GM21529 (cell line): ENCODE measurements at regions not wholly inside any gene's neighbourhood (a gene's known extent, or its start where the extent isn't known, plus 50 kb on each side); places are given as distances from the start of the nearest gene placed in this dataset.
A peak's percentile ranks its signal among the peaks of the same experiment; 100 is the strongest.

Experiments used
- ATAC-seq: cut with Tn5 transposase; IDR thresholded peaks from one replicate; pipeline ENCODE4 v1.9.1; 2021; ENCODE audit not compliant: unreplicated experiment

DNA sequence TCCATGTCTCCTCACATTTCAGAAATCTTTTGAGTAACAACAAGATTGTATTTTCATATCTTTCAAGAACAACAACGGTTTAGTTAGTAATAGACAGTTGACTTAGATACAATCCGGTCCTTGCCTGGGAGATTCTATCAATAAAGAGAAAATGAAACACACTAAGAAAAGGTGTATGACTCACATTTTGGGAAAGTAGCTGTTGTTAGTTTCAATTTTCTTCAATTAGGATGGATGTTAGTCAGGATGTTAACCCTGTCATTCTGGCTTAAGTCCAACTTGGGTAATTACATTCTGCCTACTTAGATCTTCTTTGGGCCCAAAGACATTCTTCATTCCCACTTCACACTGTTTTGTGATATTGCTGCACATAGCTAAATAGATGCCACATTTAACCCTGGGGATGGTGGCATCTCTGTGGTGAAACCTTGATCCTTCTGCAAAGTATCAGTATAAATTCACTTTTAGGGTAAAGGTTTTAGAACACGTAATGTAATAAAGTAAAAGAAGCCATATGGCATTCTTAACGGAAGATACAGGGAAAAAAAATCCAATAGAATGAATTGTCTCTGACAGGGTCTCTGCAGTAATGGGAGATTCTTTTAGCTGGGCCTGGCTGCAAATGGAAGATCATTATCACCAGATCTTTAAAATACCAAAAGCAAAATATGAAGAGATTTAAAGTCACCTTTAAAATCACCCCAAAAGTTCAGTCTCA, 365.5 kb downstream of the FIGN start:
- ATAC-seq: no peak

GRCh38 chr2:163369111-163369510, 366.7 kb downstream of the FIGN start:
- ATAC-seq: no peak

GRCh38 chr2:163368655-163369054, 367.2 kb downstream of the FIGN start:
- no peak for ATAC-seq

- no peak for ATAC-seq
Measured at GRCh38 chr2:163367825-163368582, 367.8 kb downstream of the FIGN start.

DNA sequence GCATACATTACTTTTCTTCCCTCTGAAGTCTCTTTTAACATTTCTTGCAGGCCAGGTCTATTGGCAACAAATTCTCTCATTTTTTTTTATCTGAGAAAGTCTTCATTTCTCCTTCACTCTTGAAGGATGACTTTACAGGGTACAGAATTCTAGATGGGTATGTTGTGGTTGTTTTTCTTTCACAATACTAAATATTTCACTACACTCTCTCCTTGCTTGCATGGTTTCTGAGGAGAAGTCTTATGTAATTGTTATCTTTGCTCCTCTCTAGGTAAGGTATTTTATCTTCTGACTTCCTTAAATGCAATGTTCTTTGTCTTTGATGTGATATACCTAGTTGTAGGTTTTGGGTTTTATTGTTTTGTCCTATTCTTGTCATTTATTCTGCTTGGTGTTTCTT, 371.1 kb downstream of the FIGN start:
- ATAC-seq: no peak

DNA sequence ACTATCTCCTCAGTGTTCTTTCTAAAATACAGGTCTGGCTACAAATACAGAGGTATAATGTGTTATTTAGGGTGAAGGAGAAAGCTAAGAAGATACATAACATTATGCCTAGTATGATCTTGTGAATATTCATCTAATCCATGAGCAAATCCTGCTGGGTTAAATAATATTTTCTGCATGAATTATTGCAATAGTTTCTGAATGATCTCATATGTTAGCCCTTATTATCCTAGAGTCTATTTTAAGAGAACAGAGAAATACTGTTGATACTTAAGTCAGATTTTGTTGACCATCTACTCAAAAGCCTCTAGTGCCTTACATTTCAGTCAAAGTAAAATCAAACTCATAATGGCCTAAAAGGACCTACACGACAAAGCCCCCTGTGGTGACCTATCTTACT, 382.3 kb downstream of the FIGN start:
- no peak for ATAC-seq

GRCh38 chr2:163351966-163352365, 383.8 kb downstream of the FIGN start:
- ATAC-seq: no peak

DNA sequence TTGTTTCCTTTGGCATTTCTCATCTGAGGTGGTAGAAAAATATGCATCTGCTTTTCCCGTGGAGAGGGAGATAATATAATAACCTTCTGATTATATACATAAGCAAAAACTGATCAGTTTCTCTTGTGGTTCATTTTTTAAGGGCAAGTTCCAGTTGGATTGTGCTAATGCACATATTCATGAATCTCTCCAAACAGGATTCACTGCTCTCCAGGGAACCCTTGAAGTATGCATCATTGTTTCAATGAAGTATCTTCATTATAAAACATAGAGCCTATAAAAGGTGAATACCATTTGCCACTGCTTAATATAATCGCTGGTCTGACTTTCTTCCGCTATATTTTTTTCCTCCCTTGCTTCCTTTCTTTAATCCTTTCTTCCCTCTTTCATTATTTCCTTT, 384.7 kb downstream of the FIGN start:
- no peak for ATAC-seq

DNA sequence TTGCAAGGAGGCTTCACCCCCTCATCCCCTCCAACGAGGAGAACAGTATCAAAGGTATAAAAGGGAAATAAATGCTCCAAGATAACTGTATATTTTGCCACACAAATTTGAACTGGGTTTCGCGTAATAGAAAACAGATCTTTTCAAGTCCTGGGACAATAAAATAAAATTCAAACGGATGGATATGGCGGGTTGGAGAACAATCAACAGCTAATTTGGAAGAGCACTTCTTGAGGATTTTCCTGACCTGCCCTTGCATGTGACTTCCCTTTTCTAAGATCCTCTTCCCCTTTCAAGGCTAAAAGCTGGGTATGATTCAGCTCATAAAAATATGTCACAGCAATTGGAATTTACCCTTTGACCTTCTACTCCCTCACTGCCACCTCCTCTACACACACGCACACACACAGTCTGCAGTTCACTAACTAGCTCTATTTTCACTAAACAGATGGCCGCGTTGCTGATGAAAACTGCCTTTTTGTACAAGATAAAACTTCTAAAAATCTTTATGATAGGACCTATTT, 386.9 kb downstream of the FIGN start:
- no peak for ATAC-seq

DNA sequence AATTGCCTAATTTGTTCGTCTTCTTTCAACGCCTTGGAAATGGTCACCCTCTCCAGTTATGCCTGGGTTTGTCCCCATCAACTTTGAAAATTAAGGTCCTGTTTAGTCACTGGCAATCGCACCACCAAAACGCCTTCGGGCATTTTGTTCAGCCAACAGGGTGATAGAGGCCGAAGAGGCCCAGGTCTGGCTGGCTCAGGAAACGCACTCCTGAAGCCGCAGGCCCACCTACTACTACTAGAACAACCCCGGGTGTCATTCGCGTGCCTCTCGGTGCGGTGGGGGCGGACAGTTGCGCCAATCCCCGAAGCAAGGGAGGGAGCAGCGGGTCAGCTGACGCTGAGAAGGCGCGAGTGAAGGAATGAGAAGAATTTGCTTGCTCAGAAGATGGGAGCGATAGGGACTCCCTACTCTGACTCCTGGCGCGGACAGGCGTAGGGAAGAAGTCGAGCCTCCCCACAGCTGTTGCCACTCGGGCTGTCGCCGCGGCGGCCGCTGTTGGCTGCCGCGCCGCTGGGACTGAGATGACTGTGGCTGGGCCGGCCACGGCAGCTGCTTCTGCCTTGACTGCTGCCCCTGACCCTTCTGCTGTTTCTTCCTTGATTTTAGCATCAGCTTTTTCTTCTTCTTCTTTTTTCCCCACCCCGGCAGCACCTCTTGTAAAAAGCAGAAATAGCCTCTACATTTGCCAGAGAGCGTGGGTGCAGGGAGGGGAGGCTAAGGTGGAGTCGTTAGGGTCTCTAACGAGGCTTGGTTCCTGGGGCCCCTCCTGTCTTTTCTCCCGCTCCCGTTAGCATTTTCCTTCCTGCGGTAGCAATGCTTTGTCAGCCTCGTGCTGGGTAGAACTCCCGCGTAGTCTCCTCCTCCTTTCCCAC, 387.6 kb downstream of the FIGN start:
- no peak for ATAC-seq

DNA sequence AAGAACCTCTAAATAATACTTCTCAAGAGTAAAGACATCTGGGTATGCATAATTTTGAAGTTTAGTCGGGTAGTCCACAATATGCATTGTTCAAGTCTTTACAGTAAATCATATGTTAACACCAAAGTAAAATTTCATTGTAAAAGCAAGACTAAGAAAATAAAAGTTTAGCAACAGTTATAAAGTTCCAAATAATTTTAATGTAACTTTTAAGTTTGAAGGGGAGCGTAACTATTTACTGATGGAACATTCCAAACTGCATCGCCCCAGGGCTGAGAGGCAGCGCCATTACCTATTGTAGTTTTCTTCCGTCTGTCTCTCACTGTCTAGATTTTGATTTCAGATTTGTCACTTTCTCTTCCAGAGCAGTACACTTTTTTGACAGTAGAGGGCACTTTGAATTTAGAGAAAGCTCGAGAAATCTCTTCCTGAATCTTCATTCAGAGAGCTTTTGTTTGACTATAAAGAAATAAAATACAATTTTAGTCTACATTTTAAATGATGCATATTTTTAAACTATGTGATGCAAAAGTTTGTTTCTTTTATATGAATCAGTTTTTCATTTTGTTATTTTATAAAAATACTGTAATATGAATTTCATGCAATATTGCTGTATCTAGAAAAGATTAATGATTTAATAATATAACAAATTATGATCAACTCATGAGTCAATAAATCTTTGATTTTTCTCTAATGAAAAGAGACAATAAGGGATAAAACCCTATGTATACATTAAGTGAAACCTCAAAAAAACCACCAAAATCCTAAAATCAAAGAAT, 389.8 kb downstream of the FIGN start:
- ATAC-seq: peak; percentile 77

DNA sequence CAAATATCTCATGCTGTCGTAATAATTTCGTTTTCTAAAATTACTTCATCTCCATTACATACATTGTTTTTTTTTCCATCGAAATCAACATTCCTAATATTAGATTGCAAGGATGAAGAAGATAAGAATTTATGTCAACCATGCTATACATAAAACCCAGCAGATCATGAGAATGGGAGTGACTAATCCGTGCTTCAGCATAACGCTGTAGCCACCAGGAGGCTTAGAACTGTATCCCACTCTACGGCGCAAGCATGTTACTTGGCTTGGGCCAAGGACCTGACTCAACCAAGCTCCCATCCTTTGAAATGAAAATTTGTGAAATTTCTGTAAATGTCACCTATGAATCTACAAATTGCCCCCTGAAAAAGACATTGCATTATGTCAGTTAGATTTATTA, 392.5 kb downstream of the FIGN start:
- no peak for ATAC-seq

DNA sequence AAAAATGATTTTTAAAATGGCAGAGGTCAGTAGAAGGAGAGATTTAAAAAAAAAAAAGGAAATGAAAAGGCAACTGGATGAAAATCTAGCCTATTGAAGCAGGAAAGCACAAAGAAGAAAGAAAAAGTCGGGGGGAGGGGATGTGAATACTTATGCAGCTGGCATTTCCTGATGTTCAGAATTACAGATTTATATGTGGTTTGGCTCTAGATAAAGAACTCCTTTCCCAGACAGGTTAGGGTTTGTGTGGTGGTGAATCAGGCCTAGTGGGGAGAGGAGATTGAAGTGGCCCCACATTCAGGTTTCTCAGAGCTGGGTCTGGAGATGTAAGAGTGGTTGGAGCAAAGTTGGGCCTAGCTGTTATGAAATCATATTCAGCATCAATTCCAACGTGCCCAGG, 394.4 kb downstream of the FIGN start:
- ATAC-seq: no peak

GRCh38 chr2:163338270-163338669, 397.5 kb downstream of the FIGN start:
- ATAC-seq: no peak

DNA sequence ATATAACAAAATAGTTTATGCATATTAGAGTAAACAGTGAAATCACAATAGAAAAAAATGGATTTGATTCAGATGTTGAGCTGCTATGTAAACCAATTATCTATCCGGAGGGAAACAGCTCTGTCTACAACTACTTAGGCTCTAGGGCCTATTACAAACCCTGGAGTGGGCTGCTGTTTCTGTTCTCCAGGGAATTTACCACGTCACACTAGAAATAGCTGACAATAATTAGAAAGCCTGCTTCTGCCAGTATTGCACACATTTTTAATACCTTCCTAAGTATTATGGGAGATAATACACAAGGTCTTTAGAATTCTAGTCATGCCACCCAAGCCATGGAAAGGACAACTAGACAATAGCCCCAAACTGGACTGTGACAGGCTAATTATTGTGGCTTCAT, 411.1 kb downstream of the FIGN start:
- ATAC-seq: no peak

- no peak for ATAC-seq
Measured at GRCh38 chr2:163319006-163319405, 416.8 kb downstream of the FIGN start.

DNA sequence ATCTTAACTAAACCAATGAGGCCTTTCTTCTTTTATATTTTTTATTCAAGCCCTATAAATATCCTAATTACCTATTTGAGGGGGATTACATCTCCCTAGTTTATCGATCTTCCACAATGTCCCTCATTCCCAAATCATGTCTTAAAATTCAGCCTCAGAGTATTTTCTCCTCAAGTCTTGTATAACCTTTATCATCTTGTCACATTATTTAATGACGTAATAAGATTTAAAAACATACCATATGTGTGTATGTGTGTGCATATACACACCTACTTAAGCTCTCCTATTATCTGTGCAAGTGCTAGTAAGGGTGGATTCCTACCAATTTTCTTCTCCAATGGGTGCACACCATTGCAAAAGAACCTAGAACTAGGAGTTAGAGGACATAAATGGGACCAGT, 421.1 kb downstream of the FIGN start:
- ATAC-seq: no peak

GRCh38 chr2:163312713-163313112, 423.1 kb downstream of the FIGN start:
- ATAC-seq: no peak

DNA sequence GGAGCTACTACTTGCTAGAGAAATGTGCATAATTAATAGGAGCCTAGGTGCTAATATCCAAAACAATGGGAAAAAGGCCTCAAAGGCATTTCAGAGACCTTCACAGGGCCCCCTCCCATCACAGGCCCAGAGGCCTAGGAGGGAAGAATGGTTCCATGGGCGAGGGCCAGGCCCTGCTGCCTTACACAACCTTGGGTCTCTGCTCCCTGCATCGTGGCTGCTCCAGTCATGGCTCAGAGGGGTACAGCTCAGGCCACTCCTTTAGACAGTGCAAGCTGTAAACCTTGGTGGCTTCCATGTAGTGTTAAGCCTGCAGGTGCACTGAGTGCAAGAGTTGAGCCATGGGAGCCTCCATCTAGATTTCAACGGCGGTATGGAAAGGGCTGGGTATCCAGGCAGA, 429.2 kb downstream of the FIGN start:
- ATAC-seq: no peak

- ATAC-seq: no peak
Measured at GRCh38 chr2:163302141-163302540, 433.7 kb downstream of the FIGN start.

DNA sequence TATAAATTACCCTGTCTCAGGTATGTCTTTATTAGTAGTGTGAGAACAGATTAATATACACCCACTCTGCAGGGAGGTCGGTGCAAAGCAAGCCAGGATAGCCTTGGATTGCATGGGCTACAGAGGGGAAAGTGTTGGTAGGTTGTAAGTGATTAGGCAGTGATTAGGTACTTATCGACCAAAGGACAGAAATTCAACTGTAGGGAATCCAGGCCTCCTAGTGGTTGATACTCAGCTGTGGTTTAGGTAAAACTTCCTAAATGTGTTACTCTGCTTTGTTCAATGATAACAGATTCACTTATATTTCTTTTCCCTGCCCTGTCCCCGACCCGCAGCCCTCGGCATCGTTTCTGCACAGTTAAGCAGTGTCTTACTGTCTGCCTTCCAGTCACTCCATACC, 444.0 kb downstream of the FIGN start:
- no peak for ATAC-seq
